ENCODE measurements at regions not wholly inside any gene's neighbourhood (a gene's known extent, or its start where the extent isn't known, plus 50 kb on each side); places are given as distances from the start of the nearest gene placed in this dataset.

DNA sequence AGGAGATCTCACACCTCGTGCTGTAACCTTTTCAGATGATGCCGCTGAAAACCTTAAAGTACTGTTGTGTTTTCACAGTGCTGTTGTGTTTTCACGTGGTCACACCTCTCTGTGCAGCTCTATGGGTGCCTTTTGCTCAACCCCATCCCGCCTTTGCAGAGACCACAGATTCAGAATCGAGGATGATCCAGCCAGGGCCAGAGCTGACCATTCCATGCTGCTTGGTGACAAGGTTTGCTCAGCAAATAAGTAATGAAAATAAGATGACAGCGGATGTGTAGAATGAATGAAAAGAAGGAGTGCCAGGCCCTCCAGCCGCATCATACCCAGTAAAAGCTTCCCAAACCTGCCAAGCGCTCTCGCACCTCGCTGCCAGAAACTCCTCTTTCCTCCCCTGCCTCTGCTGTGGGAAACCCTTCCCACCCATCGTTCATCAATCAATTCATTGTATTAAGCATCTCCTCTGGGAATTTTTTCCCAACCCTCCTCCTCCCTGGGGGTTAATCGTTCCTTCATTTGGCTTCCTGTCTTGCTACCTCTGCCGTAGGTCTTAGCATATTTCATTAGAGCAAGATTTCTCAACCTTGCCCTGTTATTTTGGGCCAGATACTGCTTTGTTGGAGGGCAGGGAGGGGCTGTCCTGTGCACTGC lies 93.4 kb upstream of the CRHR1 start:
- Histone ChIP-seq H3K27ac (ENCODE audit: low read length) (no peak overlapping the region), H3K27me3 (ENCODE audit: low read depth, low read length) (peaks cover 7% of the 10 kb centered on the region), H3K4me3 (ENCODE audit: low read depth in 1 of 2, low read length in 2 of 2) (no peak overlapping the region), H3K36me3 (ENCODE audit: control insufficient read depth in 1 of 2, insufficient read depth in 2 of 2, low read length in 2 of 2) (no peaks in the 10 kb centered on the region), H3K9me3 (ENCODE audit: control insufficient read depth in 1 of 2, low read length in 2 of 2) (no peaks in the 10 kb centered on the region), H3K4me1 (ENCODE audit: control insufficient read depth in 1 of 2, insufficient read depth in 2 of 2, low read length in 2 of 2) (no peaks in the 10 kb centered on the region)

DNA sequence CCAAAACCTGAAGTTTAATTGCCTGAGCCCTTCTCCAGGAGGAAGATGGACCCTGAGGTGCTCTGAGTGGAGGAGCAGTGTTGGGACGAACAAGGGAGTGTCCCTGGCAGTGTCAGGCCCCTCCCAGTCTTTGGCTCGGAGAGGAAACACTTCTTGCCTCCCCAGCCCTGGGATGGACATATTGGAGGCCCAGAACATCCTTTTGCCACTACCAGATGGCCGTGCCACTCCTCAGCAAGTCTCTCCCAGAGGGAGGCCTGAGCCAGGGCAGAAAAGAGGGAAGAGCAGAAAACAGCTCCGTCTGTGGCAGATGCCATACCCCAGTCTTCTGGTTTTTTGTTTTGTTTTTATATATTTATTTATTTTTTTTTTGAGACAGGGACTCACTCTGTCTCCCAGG lies 91.5 kb upstream of the CRHR1 start:
- H3K27ac ChIP-seq (ENCODE audit: low read length) = no peak overlapping the region
- H3K9me3 ChIP-seq (ENCODE audit: control insufficient read depth in 1 of 2, low read length in 2 of 2) = no peaks in the 10 kb centered on the region
- no peaks in the 10 kb centered on the region for H3K4me1 ChIP-seq (ENCODE audit: control insufficient read depth in 1 of 2, insufficient read depth in 2 of 2, low read length in 2 of 2)
- peaks cover 7% of the 10 kb centered on the region for H3K27me3 ChIP-seq (ENCODE audit: low read depth, low read length)
- no peak overlapping the region for H3K4me3 ChIP-seq (ENCODE audit: low read depth in 1 of 2, low read length in 2 of 2)
- no peaks in the 10 kb centered on the region for H3K36me3 ChIP-seq (ENCODE audit: control insufficient read depth in 1 of 2, insufficient read depth in 2 of 2, low read length in 2 of 2)

DNA sequence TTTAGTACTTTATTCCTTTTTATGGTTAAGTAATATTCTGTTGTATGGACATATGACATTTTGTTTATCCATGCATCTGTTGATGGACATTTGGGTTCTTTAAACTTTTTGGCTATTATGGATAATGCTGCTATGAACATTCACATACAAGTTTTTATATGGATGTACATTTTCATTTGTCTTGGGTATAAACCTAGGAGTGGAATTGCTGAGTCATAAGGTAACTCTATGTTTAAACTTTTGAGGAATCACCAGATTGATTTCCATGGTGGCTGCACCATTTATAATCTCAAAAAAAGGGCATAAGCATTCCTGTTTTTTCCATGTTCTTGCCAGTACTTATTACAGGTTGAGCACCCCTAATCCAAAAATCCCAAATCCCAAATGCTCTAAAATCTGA lies 90.3 kb upstream of the CRHR1 start:
- H3K27ac ChIP-seq (ENCODE audit: low read length) = no peak overlapping the region
- peaks cover 7% of the 10 kb centered on the region for H3K27me3 ChIP-seq (ENCODE audit: low read depth, low read length)
- no peaks in the 10 kb centered on the region for H3K9me3 ChIP-seq (ENCODE audit: control insufficient read depth in 1 of 2, low read length in 2 of 2)
- H3K4me1 ChIP-seq (ENCODE audit: control insufficient read depth in 1 of 2, insufficient read depth in 2 of 2, low read length in 2 of 2) = no peaks in the 10 kb centered on the region
- no peak overlapping the region for H3K4me3 ChIP-seq (ENCODE audit: low read depth in 1 of 2, low read length in 2 of 2)
- H3K36me3 ChIP-seq (ENCODE audit: control insufficient read depth in 1 of 2, insufficient read depth in 2 of 2, low read length in 2 of 2) = no peaks in the 10 kb centered on the region

DNA sequence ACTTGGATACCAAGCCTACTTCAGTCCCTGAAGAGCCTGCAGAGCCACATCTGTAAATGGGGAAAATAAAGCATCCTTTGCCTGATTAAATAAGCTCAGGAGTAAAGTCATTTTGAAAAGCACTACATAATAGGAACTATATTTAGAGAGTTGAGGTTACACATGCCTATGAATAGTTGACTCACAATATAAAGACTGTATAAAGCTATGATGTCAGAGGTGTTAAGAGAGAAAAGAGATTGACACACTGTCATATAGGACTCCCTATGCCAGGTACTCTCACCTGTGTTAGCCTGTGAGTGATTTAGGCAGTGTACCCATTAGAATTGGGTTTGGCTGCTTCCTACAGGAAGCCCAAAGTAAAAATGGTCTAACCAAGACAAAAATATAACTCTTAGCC lies 87.7 kb upstream of the CRHR1 start:
- Histone ChIP-seq H3K27me3 (ENCODE audit: low read depth, low read length) (no peaks in the 10 kb centered on the region), H3K9me3 (ENCODE audit: control insufficient read depth in 1 of 2, low read length in 2 of 2) (no peaks in the 10 kb centered on the region), H3K4me3 (ENCODE audit: low read depth in 1 of 2, low read length in 2 of 2) (no peak overlapping the region), H3K36me3 (ENCODE audit: control insufficient read depth in 1 of 2, insufficient read depth in 2 of 2, low read length in 2 of 2) (no peaks in the 10 kb centered on the region), H3K27ac (ENCODE audit: low read length) (no peak overlapping the region), H3K4me1 (ENCODE audit: control insufficient read depth in 1 of 2, insufficient read depth in 2 of 2, low read length in 2 of 2) (no peaks in the 10 kb centered on the region)

DNA sequence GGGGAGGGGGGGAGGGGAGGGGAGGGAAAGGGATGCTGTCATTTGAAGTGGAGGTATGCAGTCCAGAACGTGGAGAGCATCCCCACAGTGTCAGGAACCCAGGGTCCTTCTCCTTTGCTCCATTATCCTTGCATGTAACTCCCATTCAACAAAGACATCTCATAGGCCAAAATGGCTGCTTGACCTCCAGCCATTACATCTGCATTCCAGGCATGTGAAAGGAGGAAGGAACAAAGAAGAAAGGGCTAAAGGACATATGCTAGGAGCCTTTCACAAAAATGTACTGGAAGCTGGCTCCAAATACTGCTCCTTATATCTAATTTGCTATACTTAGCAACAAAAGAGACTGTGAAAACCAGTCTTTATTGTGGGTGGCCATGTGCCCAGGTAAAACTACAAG lies 87.0 kb upstream of the CRHR1 start:
- H3K27me3 ChIP-seq (ENCODE audit: low read depth, low read length) = no peaks in the 10 kb centered on the region

DNA sequence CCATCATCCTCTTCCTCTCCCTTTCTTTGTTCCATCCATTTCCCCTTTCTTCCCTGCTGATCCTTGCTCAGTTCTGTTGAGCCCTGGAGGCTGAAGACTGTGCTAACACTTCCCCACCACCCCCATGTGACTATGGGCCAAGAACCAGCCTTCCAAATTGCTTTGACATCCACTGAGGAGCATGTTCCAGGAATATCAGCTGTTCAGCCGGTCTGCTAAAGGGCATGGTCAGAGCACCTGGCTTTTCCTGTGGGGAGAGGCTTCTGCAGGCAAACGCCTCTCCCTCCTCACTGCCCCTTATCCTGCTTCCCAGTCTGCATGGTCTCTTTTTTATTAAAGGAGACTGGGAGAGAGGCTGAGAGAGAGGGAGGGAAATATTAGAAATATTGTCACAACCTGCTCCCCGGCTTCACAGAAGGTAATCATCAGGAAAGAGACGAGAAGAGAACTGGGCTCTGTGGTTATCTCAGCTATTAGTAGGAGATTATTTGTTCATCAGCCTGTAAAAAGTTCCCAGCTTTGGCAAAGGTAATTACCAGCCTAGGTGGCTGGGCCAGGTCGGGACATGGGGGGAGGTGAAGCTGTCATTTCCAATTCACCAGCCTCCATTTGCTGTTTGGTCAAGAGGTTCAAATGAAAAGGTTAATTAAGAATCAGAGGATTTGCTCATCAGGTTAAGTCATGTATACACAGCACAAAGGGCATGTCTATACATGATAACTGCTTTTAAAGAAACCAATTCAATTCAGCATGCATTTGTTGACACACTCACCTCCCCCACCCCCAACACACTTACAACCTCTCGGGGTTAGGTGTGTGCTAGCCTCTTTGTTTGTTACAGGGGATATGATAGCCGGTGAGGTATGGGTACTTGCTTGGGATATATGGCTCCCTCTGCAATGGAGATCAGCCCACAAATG lies 83.7 kb upstream of the CRHR1 start:
- Histone ChIP-seq H3K36me3 (ENCODE audit: control insufficient read depth in 1 of 2, insufficient read depth in 2 of 2, low read length in 2 of 2) (no peaks in the 10 kb centered on the region), H3K9me3 (ENCODE audit: control insufficient read depth in 1 of 2, low read length in 2 of 2) (no peaks in the 10 kb centered on the region), H3K4me3 (ENCODE audit: low read depth in 1 of 2, low read length in 2 of 2) (no peak overlapping the region), H3K27me3 (ENCODE audit: low read depth, low read length) (no peaks in the 10 kb centered on the region), H3K4me1 (ENCODE audit: control insufficient read depth in 1 of 2, insufficient read depth in 2 of 2, low read length in 2 of 2) (no peaks in the 10 kb centered on the region), H3K27ac (ENCODE audit: low read length) (no peak overlapping the region)

More for the DNA sequence above, 87.0 kb upstream of the CRHR1 start:
- H3K4me1 ChIP-seq (ENCODE audit: control insufficient read depth in 1 of 2, insufficient read depth in 2 of 2, low read length in 2 of 2) = no peaks in the 10 kb centered on the region
- no peaks in the 10 kb centered on the region for H3K36me3 ChIP-seq (ENCODE audit: control insufficient read depth in 1 of 2, insufficient read depth in 2 of 2, low read length in 2 of 2)
- H3K27ac ChIP-seq (ENCODE audit: low read length) = no peak overlapping the region
- no peak overlapping the region for H3K4me3 ChIP-seq (ENCODE audit: low read depth in 1 of 2, low read length in 2 of 2)
- H3K9me3 ChIP-seq (ENCODE audit: control insufficient read depth in 1 of 2, low read length in 2 of 2) = no peaks in the 10 kb centered on the region

DNA sequence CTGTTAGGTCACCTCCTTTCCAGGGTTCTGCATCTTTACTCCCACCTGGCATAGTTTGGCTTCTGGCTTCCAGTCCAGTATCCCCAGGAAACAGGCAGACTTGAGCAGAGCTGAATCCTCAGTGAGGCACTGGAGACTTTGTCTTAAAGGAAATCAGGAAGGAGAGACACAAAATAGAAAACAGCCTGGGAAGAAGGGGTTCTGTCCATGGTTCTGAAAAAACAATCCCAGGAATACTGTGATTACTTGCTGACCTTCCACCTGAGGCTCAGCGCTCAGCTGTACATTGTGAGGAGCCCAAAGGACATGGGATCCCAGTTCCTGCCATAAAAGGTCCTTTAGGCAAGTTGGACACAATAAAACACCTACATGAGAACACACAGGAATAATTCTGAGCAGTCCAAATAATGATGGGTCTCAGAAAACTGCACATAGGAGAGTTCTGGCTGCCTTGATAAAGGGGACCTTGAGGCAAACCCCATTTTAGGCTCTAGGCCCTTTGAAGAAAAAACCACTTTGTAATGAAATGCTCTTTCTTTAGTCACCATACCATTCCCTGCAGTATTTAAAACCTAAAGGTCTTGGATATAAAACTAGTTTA lies 81.4 kb upstream of the CRHR1 start:
- no peaks in the 10 kb centered on the region for H3K4me1 ChIP-seq (ENCODE audit: control insufficient read depth in 1 of 2, insufficient read depth in 2 of 2, low read length in 2 of 2)
- H3K27me3 ChIP-seq (ENCODE audit: low read depth, low read length) = no peaks in the 10 kb centered on the region
- H3K4me3 ChIP-seq (ENCODE audit: low read depth in 1 of 2, low read length in 2 of 2) = no peak overlapping the region
- no peak overlapping the region for H3K27ac ChIP-seq (ENCODE audit: low read length)
- no peaks in the 10 kb centered on the region for H3K9me3 ChIP-seq (ENCODE audit: control insufficient read depth in 1 of 2, low read length in 2 of 2)
- no peaks in the 10 kb centered on the region for H3K36me3 ChIP-seq (ENCODE audit: control insufficient read depth in 1 of 2, insufficient read depth in 2 of 2, low read length in 2 of 2)

- no peaks in the 10 kb centered on the region for H3K4me1 ChIP-seq (ENCODE audit: control insufficient read depth in 1 of 2, insufficient read depth in 2 of 2, low read length in 2 of 2)
- no peak overlapping the region for H3K27ac ChIP-seq (ENCODE audit: low read length)
- H3K4me3 ChIP-seq (ENCODE audit: low read depth in 1 of 2, low read length in 2 of 2) = no peak overlapping the region
- H3K9me3 ChIP-seq (ENCODE audit: control insufficient read depth in 1 of 2, low read length in 2 of 2) = no peaks in the 10 kb centered on the region
- no peaks in the 10 kb centered on the region for H3K36me3 ChIP-seq (ENCODE audit: control insufficient read depth in 1 of 2, insufficient read depth in 2 of 2, low read length in 2 of 2)
- no peaks in the 10 kb centered on the region for H3K27me3 ChIP-seq (ENCODE audit: low read depth, low read length)
Observed at GRCh38 chr17:45703348-45703747, 80.8 kb upstream of the CRHR1 start.

GRCh38 chr17:45703806-45704205 lies 80.3 kb upstream of the CRHR1 start:
- H3K27ac ChIP-seq (ENCODE audit: low read length) = no peak overlapping the region

DNA sequence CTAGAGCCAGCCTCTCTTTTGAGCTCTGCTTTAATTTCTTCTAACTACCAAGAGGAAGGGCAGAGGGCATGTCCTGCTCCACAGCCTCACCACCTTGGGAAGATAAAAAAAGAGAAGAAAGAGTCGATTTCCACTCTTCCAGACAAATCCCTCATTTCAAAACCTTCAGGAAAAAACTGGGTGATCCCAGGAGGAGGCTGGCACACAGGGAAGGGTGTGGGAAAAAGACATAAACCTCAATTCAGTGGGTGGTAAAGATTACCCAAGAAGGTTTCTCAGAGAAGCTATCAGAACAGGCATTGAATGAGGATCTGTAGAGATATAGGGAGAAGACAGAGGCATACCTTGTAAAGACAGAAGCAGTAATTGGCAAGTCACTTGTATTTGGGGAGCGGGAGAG lies 79.9 kb upstream of the CRHR1 start:
- no peaks in the 10 kb centered on the region for H3K27me3 ChIP-seq (ENCODE audit: low read depth, low read length)
- H3K36me3 ChIP-seq (ENCODE audit: control insufficient read depth in 1 of 2, insufficient read depth in 2 of 2, low read length in 2 of 2) = no peaks in the 10 kb centered on the region
- H3K27ac ChIP-seq (ENCODE audit: low read length) = no peak overlapping the region
- H3K4me1 ChIP-seq (ENCODE audit: control insufficient read depth in 1 of 2, insufficient read depth in 2 of 2, low read length in 2 of 2) = no peaks in the 10 kb centered on the region
- no peak overlapping the region for H3K4me3 ChIP-seq (ENCODE audit: low read depth in 1 of 2, low read length in 2 of 2)
- no peaks in the 10 kb centered on the region for H3K9me3 ChIP-seq (ENCODE audit: control insufficient read depth in 1 of 2, low read length in 2 of 2)

More at GRCh38 chr17:45703806-45704205, 80.3 kb upstream of the CRHR1 start:
- Histone ChIP-seq H3K27me3 (ENCODE audit: low read depth, low read length) (no peaks in the 10 kb centered on the region), H3K4me1 (ENCODE audit: control insufficient read depth in 1 of 2, insufficient read depth in 2 of 2, low read length in 2 of 2) (no peaks in the 10 kb centered on the region), H3K9me3 (ENCODE audit: control insufficient read depth in 1 of 2, low read length in 2 of 2) (no peaks in the 10 kb centered on the region), H3K4me3 (ENCODE audit: low read depth in 1 of 2, low read length in 2 of 2) (no peak overlapping the region), H3K36me3 (ENCODE audit: control insufficient read depth in 1 of 2, insufficient read depth in 2 of 2, low read length in 2 of 2) (no peaks in the 10 kb centered on the region)

GRCh38 chr17:45705123-45706009 lies 78.8 kb upstream of the CRHR1 start:
- Histone ChIP-seq H3K27ac (ENCODE audit: low read length) (no peak overlapping the region), H3K27me3 (ENCODE audit: low read depth, low read length) (no peaks in the 10 kb centered on the region), H3K9me3 (ENCODE audit: control insufficient read depth in 1 of 2, low read length in 2 of 2) (no peaks in the 10 kb centered on the region), H3K36me3 (ENCODE audit: control insufficient read depth in 1 of 2, insufficient read depth in 2 of 2, low read length in 2 of 2) (no peaks in the 10 kb centered on the region), H3K4me1 (ENCODE audit: control insufficient read depth in 1 of 2, insufficient read depth in 2 of 2, low read length in 2 of 2) (no peaks in the 10 kb centered on the region), H3K4me3 (ENCODE audit: low read depth in 1 of 2, low read length in 2 of 2) (no peak overlapping the region)
